ENCODE measurements at regions not wholly inside any gene's neighbourhood (a gene's known extent, or its start where the extent isn't known, plus 50 kb on each side); places are given as distances from the start of the nearest gene placed in this dataset.

- TF ChIP-seq TARDBP (IDR thresholded peaks at IDR 0.05; ENCODE audit: borderline replicate concordance) (no peak), HDAC6 (IDR thresholded peaks at IDR 0.05; ENCODE audit: unreplicated experiment) (no peak), WRNIP1 (IDR thresholded peaks at IDR 0.05; ENCODE audit: borderline replicate concordance, low read depth, low read length) (no peak), SREBF1 (IDR thresholded peaks at IDR 0.05; ENCODE audit: low read length) (no peak), HCFC1 (IDR thresholded peaks at IDR 0.05; ENCODE audit: low read length) (no peak), STAT1 (conservative IDR thresholded peaks at IDR 0.05) (no peak), CHD1 (IDR thresholded peaks at IDR 0.05; ENCODE audit: low read depth, low read length) (no peak), FOXM1 (IDR thresholded peaks at IDR 0.05; ENCODE audit: low read depth, low read length) (no peak), MEF2B (IDR thresholded peaks at IDR 0.05; ENCODE audit: partially characterized antibody, poor library complexity, severe bottlenecking) (peak; percentile 45), NR2F1 (conservative IDR thresholded peaks at IDR 0.05) (no peak), ZNF384 (IDR thresholded peaks at IDR 0.05; ENCODE audit: borderline replicate concordance, low read depth, low read length) (peak; percentile 71), SUZ12 (IDR thresholded peaks at IDR 0.05; ENCODE audit: unreplicated experiment) (no peak), DPF2 (IDR thresholded peaks at IDR 0.05) (0 out of 2 replicates have a peak, but pooled peaks have one; percentile 58), MYC (IDR thresholded peaks at IDR 0.05; ENCODE audit: insufficient read depth, insufficient read length, insufficient replicate concordance, low read length, severe bottlenecking) (no peak), SMC3 (IDR thresholded peaks at IDR 0.05; ENCODE audit: borderline replicate concordance, low read length) (no peak), CBX5 (IDR thresholded peaks at IDR 0.05; ENCODE audit: low read depth) (no peak), STAT3 (IDR thresholded peaks at IDR 0.05; ENCODE audit: low read depth, low read length) (no peak), FOS (IDR thresholded peaks at IDR 0.05; ENCODE audit: borderline replicate concordance, extremely low read depth, insufficient read length) (no peak), EP300 (IDR thresholded peaks at IDR 0.05; ENCODE audit: borderline replicate concordance in 1 of 2, control insufficient read depth in 1 of 2, low read depth in 2 of 2, low read length in 2 of 2) (peak in 1 of 2 experiments; percentile 20; a peak in 1 of 4 replicates), ATF7 (IDR thresholded peaks at IDR 0.05; ENCODE audit: low read depth) (peak; percentile 61), HDAC2 (IDR thresholded peaks at IDR 0.05) (no peak), ZBTB11 (CRISPR knock-in tag; IDR thresholded peaks at IDR 0.05) (no peak), NFIC (IDR thresholded peaks at IDR 0.05; ENCODE audit: low read depth, low read length) (no peak)
- TF ChIP-seq, protein P1, sequence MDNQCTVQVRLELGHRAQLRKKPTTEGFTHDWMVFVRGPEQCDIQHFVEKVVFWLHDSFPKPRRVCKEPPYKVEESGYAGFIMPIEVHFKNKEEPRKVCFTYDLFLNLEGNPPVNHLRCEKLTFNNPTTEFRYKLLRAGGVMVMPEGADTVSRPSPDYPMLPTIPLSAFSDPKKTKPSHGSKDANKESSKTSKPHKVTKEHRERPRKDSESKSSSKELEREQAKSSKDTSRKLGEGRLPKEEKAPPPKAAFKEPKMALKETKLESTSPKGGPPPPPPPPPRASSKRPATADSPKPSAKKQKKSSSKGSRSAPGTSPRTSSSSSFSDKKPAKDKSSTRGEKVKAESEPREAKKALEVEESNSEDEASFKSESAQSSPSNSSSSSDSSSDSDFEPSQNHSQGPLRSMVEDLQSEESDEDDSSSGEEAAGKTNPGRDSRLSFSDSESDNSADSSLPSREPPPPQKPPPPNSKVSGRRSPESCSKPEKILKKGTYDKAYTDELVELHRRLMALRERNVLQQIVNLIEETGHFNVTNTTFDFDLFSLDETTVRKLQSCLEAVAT (IDR thresholded peaks at IDR 0.05) = peak; percentile 79
- TF ChIP-seq, protein P2, sequence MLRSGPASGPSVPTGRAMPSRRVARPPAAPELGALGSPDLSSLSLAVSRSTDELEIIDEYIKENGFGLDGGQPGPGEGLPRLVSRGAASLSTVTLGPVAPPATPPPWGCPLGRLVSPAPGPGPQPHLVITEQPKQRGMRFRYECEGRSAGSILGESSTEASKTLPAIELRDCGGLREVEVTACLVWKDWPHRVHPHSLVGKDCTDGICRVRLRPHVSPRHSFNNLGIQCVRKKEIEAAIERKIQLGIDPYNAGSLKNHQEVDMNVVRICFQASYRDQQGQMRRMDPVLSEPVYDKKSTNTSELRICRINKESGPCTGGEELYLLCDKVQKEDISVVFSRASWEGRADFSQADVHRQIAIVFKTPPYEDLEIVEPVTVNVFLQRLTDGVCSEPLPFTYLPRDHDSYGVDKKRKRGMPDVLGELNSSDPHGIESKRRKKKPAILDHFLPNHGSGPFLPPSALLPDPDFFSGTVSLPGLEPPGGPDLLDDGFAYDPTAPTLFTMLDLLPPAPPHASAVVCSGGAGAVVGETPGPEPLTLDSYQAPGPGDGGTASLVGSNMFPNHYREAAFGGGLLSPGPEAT (IDR thresholded peaks at IDR 0.05; ENCODE audit: low read depth) = peak; percentile 77
- TF ChIP-seq, protein P3, sequence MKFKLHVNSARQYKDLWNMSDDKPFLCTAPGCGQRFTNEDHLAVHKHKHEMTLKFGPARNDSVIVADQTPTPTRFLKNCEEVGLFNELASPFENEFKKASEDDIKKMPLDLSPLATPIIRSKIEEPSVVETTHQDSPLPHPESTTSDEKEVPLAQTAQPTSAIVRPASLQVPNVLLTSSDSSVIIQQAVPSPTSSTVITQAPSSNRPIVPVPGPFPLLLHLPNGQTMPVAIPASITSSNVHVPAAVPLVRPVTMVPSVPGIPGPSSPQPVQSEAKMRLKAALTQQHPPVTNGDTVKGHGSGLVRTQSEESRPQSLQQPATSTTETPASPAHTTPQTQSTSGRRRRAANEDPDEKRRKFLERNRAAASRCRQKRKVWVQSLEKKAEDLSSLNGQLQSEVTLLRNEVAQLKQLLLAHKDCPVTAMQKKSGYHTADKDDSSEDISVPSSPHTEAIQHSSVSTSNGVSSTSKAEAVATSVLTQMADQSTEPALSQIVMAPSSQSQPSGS (IDR thresholded peaks at IDR 0.05; ENCODE audit: low read length) = no peak
These were observed 263.9 kb downstream of the KCNC2 start (continued) for GRCh38 chr12:74945771-74946198.
